SJCRH30 (cell line): ENCODE measurements at regions not wholly inside any gene's neighbourhood (a gene's known extent, or its start where the extent isn't known, plus 50 kb on each side); places are given as distances from the start of the nearest gene placed in this dataset.

Source experiments
- DNase-seq, 2 experiments: peaks; one replicate each; pipeline ENCODE4 v3.0.0-alpha.2; 2015 to 2020
- H3K27ac ChIP-seq: fragments of 250-450 bp; sonication (Bioruptor Pico); 2 replicates; pipeline ENCODE4 v1.5.1; 2020; ENCODE audit warnings: mild to moderate bottlenecking, moderate library complexity
- H3K27me3 ChIP-seq: fragments of 250-450 bp; sonication (Bioruptor Pico); 2 replicates; pipeline ENCODE4 v1.5.1; 2020; ENCODE audit warnings: mild to moderate bottlenecking, moderate library complexity
- H3K36me3 ChIP-seq: fragments of 250-450 bp; sonication (Bioruptor Pico); 2 replicates; pipeline ENCODE4 v1.5.1; 2020; ENCODE audit warnings: mild to moderate bottlenecking, moderate library complexity
- H3K4me1 ChIP-seq: fragments of 250-450 bp; sonication (Bioruptor Pico); 2 replicates; pipeline ENCODE4 v1.5.1; 2020; ENCODE audit warnings: mild to moderate bottlenecking, moderate library complexity
- H3K4me3 ChIP-seq: fragments of 250-450 bp; sonication (Bioruptor Pico); 2 replicates; pipeline ENCODE4 v1.5.1; 2020; ENCODE audit warnings: mild to moderate bottlenecking, moderate library complexity
- H3K9me3 ChIP-seq: fragments of 250-450 bp; sonication (Bioruptor Pico); replicated peaks from 2 replicates; pipeline ENCODE4 v1.5.1; 2020; ENCODE audit warnings: mild to moderate bottlenecking, moderate library complexity

GRCh38 chr17:15092762-15093161 is 172.4 kb downstream of the PMP22 start:
- Histone ChIP-seq H3K4me1 (no peaks in the 10 kb centered on the region), H3K27me3 (peaks cover 14% of the 10 kb centered on the region), H3K27ac (no peak overlapping the region), H3K4me3 (no peak overlapping the region), H3K9me3 (no peaks in the 10 kb centered on the region), H3K36me3 (no peaks in the 10 kb centered on the region)
- no peak for DNase-seq

GRCh38 chr17:15092261-15092660 is 172.9 kb downstream of the PMP22 start:
- peaks cover 15% of the 10 kb centered on the region for H3K27me3 ChIP-seq
- no peak overlapping the region for H3K4me3 ChIP-seq
- no peaks in the 10 kb centered on the region for H3K4me1 ChIP-seq
- DNase-seq = no peak
- H3K36me3 ChIP-seq = no peaks in the 10 kb centered on the region
- no peaks in the 10 kb centered on the region for H3K9me3 ChIP-seq
- H3K27ac ChIP-seq = no peak overlapping the region

DNA sequence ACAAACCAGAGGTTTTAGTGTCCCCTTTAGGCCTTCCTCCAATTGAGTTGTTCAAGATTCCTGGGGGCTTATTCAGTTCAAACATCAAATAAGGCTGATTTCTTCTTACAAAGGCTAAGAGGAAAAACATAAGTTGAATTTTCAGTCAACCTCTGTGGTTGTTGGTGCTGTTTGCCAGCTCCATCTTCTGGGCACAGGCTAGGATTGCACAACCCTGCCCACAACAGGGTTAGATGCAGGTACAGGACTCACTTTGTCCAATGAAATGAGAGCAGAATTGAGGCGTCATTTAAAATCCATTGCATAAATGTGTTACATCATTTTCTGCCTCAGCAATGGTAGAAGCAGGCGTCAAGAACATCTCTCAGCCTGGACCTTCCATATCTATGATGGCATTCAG is 173.3 kb downstream of the PMP22 start:
- Histone ChIP-seq H3K9me3 (no peaks in the 10 kb centered on the region), H3K36me3 (no peaks in the 10 kb centered on the region), H3K27me3 (peaks cover 11% of the 10 kb centered on the region), H3K4me3 (no peak overlapping the region), H3K4me1 (no peaks in the 10 kb centered on the region), H3K27ac (no peak overlapping the region)
- peak in 1 of 2 experiments; percentile 37 for DNase-seq

DNA sequence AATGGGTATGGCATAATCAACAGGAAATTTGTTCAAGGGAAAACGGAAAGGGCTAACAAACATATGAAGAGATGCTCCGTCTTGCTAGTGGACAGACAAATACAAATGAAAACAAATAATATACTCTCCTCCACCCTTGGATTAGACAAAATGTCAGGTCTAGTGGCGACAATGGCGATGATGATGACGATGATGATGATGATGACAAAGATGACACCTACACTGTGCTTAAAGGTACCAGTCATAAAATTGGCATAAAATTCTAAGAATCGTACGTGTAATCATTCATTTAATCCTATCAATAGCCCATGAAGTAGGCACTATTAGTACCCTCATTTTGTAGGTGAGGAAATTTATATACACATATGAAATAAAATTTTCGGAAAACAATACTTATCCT is 174.6 kb downstream of the PMP22 start:
- Histone ChIP-seq H3K4me3 (no peak overlapping the region), H3K4me1 (no peaks in the 10 kb centered on the region), H3K9me3 (no peaks in the 10 kb centered on the region), H3K27ac (no peak overlapping the region), H3K27me3 (peaks cover 10% of the 10 kb centered on the region), H3K36me3 (no peaks in the 10 kb centered on the region)
- DNase-seq = no peak

GRCh38 chr17:15087946-15088345 is 177.2 kb downstream of the PMP22 start:
- no peak overlapping the region for H3K27ac ChIP-seq
- H3K4me1 ChIP-seq = no peaks in the 10 kb centered on the region
- no peak for DNase-seq
- H3K27me3 ChIP-seq = peaks cover 22% of the 10 kb centered on the region
- no peaks in the 10 kb centered on the region for H3K9me3 ChIP-seq
- H3K4me3 ChIP-seq = no peak overlapping the region
- H3K36me3 ChIP-seq = no peaks in the 10 kb centered on the region

DNA sequence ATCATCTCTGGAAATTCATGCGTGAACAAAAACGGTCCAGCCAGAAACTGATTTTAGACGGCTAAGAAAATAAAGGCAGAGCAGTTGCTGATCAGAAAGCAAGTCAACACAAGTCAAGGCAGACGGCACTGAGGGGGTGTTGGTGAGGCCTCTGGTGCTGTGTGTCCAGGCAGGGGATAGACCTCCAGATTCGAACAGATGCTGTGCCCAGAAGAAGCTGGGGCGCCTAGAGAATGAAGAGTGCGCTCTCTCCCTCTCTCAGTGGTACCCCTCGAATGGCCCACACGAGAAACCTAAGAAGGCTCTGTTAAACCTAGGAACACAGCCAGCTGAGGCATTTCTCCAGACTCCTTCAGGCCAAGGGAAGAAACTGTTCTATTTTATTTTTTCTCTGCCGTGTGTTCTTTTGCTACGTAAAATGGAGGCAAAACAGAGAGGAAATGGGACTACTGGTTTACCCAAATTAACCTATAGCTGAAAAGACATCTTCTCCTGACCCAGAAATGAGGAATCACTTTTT is 178.3 kb downstream of the PMP22 start:
- Histone ChIP-seq H3K27ac (no peak overlapping the region), H3K4me3 (no peak overlapping the region), H3K9me3 (no peaks in the 10 kb centered on the region), H3K4me1 (no peaks in the 10 kb centered on the region), H3K36me3 (no peaks in the 10 kb centered on the region), H3K27me3 (peaks cover 23% of the 10 kb centered on the region)
- DNase-seq = no peak

GRCh38 chr17:15085890-15086677 is 179.0 kb downstream of the PMP22 start:
- Histone ChIP-seq H3K36me3 (no peaks in the 10 kb centered on the region), H3K9me3 (no peaks in the 10 kb centered on the region)
- DNase-seq = no peak

DNA sequence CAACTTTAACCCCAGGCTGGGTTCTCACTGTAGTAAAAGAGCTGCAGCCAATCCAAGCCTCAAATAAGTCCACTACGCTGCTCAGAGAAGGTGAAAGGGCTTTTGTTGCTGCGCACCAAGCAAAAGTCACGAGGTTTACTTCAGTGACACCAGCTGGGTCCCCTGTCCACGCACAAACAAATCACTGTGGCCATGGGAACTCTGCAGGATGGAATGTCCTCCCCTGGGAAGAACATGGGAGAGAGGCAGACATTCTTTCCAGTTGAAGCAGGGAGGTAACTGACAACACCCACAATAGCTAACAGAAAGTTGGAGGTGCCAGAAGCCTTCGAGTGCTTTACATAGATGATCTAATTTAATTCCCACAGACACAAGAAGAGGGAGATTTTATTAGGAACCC is 181.9 kb downstream of the PMP22 start:
- no peak overlapping the region for H3K4me3 ChIP-seq
- no peak for DNase-seq
- no peaks in the 10 kb centered on the region for H3K36me3 ChIP-seq
- H3K4me1 ChIP-seq = no peaks in the 10 kb centered on the region
- H3K27ac ChIP-seq = no peak overlapping the region
- H3K27me3 ChIP-seq = peaks cover 25% of the 10 kb centered on the region
- H3K9me3 ChIP-seq = no peaks in the 10 kb centered on the region

More at GRCh38 chr17:15085890-15086677, 179.0 kb downstream of the PMP22 start:
- Histone ChIP-seq H3K4me1 (no peaks in the 10 kb centered on the region), H3K27ac (no peak overlapping the region), H3K27me3 (peaks cover 23% of the 10 kb centered on the region), H3K4me3 (no peak overlapping the region)

DNA sequence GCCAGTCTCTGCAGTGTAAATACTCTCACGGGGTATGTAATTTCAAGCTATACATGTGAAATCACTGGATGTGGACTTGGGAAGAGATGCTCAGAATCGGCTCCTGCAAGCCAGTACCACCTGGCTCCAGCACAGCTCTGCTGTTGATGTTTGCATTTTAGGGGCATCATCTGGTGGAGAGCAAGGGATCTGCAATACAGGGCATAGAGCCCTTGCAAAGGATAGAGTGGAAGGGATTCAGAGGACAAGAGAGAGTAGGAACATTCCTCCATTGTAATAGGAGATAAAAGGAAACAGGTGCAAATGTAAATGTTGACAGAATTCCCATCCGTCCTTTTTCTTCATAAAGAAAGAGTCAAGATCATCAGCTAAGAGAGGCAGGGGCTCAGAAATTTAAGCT is 184.1 kb downstream of the PMP22 start:
- Histone ChIP-seq H3K4me1 (no peaks in the 10 kb centered on the region), H3K27me3 (peaks cover 21% of the 10 kb centered on the region), H3K27ac (no peak overlapping the region), H3K9me3 (no peaks in the 10 kb centered on the region), H3K4me3 (no peak overlapping the region), H3K36me3 (no peaks in the 10 kb centered on the region)
- DNase-seq = no peak

GRCh38 chr17:15078570-15078969 is 186.6 kb downstream of the PMP22 start:
- Histone ChIP-seq H3K4me3 (no peak overlapping the region), H3K27ac (no peak overlapping the region)

DNA sequence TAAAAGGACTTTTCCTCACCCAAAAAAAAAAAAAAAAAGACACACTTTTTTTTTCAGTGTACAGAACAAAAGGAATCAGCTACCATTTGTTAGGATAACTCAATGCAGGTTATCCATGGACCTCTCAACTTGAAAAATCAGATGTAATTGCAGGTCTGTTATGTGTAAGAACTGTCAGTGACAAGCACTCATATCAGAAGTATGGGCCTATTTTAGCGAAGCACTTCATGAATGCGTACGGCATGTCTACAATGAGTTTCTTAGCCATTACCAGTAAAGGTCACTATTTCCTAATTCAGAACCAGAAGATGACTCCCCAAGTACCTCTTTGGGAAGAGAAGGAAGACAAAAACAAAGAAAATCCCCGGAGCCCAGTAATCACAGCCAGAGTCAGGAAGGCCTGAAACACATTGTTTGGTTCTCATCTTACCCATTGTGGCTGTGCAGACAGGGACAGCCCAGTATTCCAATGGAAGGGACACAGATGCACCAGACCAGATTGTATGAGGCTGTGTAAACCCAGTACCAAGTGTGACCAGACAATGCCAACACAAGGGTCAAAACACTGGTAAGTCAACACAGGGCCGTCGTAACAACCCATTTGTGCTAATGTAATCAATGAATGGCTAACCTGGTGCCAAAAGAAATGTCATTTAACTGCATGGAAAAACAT is 188.0 kb downstream of the PMP22 start:
- Histone ChIP-seq H3K4me1 (no peaks in the 10 kb centered on the region), H3K27ac (no peak overlapping the region), H3K27me3 (peaks cover 6% of the 10 kb centered on the region), H3K9me3 (no peaks in the 10 kb centered on the region), H3K36me3 (no peaks in the 10 kb centered on the region), H3K4me3 (no peak overlapping the region)
- DNase-seq = no peak

More at GRCh38 chr17:15078570-15078969, 186.6 kb downstream of the PMP22 start:
- Histone ChIP-seq H3K4me1 (no peaks in the 10 kb centered on the region), H3K27me3 (peaks cover 13% of the 10 kb centered on the region), H3K9me3 (no peaks in the 10 kb centered on the region), H3K36me3 (no peaks in the 10 kb centered on the region)
- DNase-seq = no peak

DNA sequence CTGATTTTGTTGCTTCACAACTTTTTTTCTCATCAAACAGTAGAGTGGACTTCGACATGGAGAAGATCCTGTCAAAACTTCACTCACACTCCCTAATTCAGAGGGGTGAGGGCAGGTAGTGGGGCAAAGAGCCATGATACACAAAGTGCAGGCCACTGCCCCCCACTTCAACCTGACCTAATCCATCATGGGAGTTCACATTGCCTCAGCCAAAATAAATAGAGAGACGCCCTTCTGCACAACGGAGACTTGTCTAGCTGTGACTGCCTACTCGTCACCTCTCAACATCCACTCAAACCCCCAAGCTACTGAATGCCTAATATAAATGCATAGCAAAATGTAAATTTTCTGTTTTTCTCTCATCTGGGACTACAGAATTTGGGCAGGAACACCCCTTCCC is 213.2 kb downstream of the PMP22 start:
- H3K9me3 ChIP-seq = no peaks in the 10 kb centered on the region
- H3K36me3 ChIP-seq = no peaks in the 10 kb centered on the region
- H3K4me3 ChIP-seq = no peak overlapping the region
- no peaks in the 10 kb centered on the region for H3K4me1 ChIP-seq
- no peak for DNase-seq
- peaks cover 9% of the 10 kb centered on the region for H3K27me3 ChIP-seq
- no peak overlapping the region for H3K27ac ChIP-seq

- Histone ChIP-seq H3K9me3 (no peaks in the 10 kb centered on the region), H3K4me3 (no peak overlapping the region), H3K27me3 (peaks cover 9% of the 10 kb centered on the region), H3K4me1 (no peaks in the 10 kb centered on the region), H3K27ac (no peak overlapping the region), H3K36me3 (no peaks in the 10 kb centered on the region)
- no peak for DNase-seq
Observed at GRCh38 chr17:15049795-15050160, 215.3 kb downstream of the PMP22 start.

- H3K4me1 ChIP-seq = no peaks in the 10 kb centered on the region
- DNase-seq = no peak
Observed at GRCh38 chr17:15048933-15049794, 216.0 kb downstream of the PMP22 start.

GRCh38 chr17:15048381-15048780 is 216.7 kb downstream of the PMP22 start:
- no peaks in the 10 kb centered on the region for H3K36me3 ChIP-seq
- DNase-seq = no peak
- no peak overlapping the region for H3K4me3 ChIP-seq
- no peak overlapping the region for H3K27ac ChIP-seq
- peaks cover 9% of the 10 kb centered on the region for H3K27me3 ChIP-seq
- H3K4me1 ChIP-seq = no peaks in the 10 kb centered on the region
- H3K9me3 ChIP-seq = no peaks in the 10 kb centered on the region

More at GRCh38 chr17:15048933-15049794, 216.0 kb downstream of the PMP22 start:
- Histone ChIP-seq H3K27me3 (peaks cover 9% of the 10 kb centered on the region), H3K36me3 (no peaks in the 10 kb centered on the region), H3K9me3 (no peaks in the 10 kb centered on the region), H3K4me3 (no peak overlapping the region), H3K27ac (no peak overlapping the region)
